Ovary (tissue), 7 donors: ENCODE measurements at regions not wholly inside any gene's neighbourhood (a gene's known extent, or its start where the extent isn't known, plus 50 kb on each side); places are given as distances from the start of the nearest gene placed in this dataset.

Source experiments
- DNase-seq, 5 donors: peaks; one replicate each; pipeline ENCODE4 v3.0.0-alpha.2; 2019 to 2020
- H3K27ac ChIP-seq, 2 donors: fragments of 200-600 bp; one replicate each; pipeline versions ENCODE4 v1.5.1 to v1.8.0; 2019 to 2022
- H3K27me3 ChIP-seq: fragments of 200-600 bp; one replicate; pipeline ENCODE4 v1.8.0; 2022
- H3K36me3 ChIP-seq: fragments of 200-600 bp; sonication (generic); one replicate; pipeline ENCODE4 v1.5.1; 2019
- H3K4me1 ChIP-seq: one replicate; pipeline ENCODE4 v1.8.1; 2013; ENCODE audit warnings: mild to moderate bottlenecking, moderate library complexity; ENCODE audit not compliant: insufficient read depth
- H3K4me3 ChIP-seq: fragments of 200-600 bp; sonication (generic); one replicate; pipeline ENCODE4 v1.5.1; 2017
- H3K9me3 ChIP-seq, 2 donors: fragments of 200-600 bp in 1 of 2; sonication (generic) in 1 of 2; one replicate each; pipeline versions ENCODE4 v1.5.1 to v1.8.1; 2013 to 2019; ENCODE audit warnings: mild to moderate bottlenecking in 1 of 2, moderate library complexity in 1 of 2
- CTCF ChIP-seq, 3 donors: fragments of 450-650 bp in 2 of 3; fragments of 200-600 bp in 1 of 3; IDR thresholded peaks; one replicate each; pipeline versions ENCODE4 v1.5.1 to v1.8.0; 2016 to 2022; ENCODE audit warnings: antibody characterized with exemption in 3 of 3, mild to moderate bottlenecking in 1 of 3
- EP300 ChIP-seq: sonication (generic); formaldehyde crosslinking; IDR thresholded peaks from one replicate; pipeline ENCODE4 v1.6.1; 2017; ENCODE audit warnings: antibody characterized with exemption
- POLR2A ChIP-seq: fragments of 450-650 bp; IDR thresholded peaks from one replicate; pipeline ENCODE4 v1.6.1; 2017; ENCODE audit warnings: antibody characterized with exemption, mild to moderate bottlenecking, moderate library complexity
- WGBS, 3 donors: extraction: QIAGEN DNeasy Blood & Tissue Kit in 1 of 3; methylation state at CpG; one replicate each; pipeline versions ENCODE4 v1.1.5 to v1.1.7; 2013 to 2017; 5-methylcytosine and 5-hydroxymethylcytosine counted together
- intact Hi-C, 4 donors: fragments of 100-400 bp; cut with DNase I; formaldehyde crosslinking; loops; one replicate each; pipeline versions ENCODE4 v1.11.0 to v1.15.1; 2022 to 2023
- donor health status: DM: no; HTN: no; CAD: no; lungs with moderate emphysema.
- donor health status: DM: no; HTN: no; CAD: no.
- donor health status: Bipolar disorder and iron deficiency.
- donor health status: DM: no; HTN: no; CAD: no.
- donor health status: DM: yes; HTN: yes; CAD: no.

- no peak overlapping the region for H3K4me3 ChIP-seq
- WGBS, 3 donors = 72 to 75% (median 74%) methylated on average over 2 of the region's 2 CpGs
- no peaks in the 10 kb centered on the region for H3K4me1 ChIP-seq
- no peak for TF ChIP-seq CTCF (IDR thresholded peaks at IDR 0.05)
- TF ChIP-seq EP300 = no peak
- no peak for TF ChIP-seq POLR2A
- H3K27ac ChIP-seq = no peak overlapping the region
- no peaks in the 10 kb centered on the region for H3K27me3 ChIP-seq
- intact Hi-C loops = no loop called here
- H3K9me3 ChIP-seq = no peaks in the 10 kb centered on the region
- no peaks in the 10 kb centered on the region for H3K36me3 ChIP-seq
- no peak for DNase-seq
These were observed 60.8 kb downstream of the GCNT4 start for GRCh38 chr5:74991522-74991921.

GRCh38 chr5:74990194-74990593, 62.2 kb downstream of the GCNT4 start:
- Histone ChIP-seq H3K4me3 (no peak overlapping the region), H3K36me3 (no peaks in the 10 kb centered on the region), H3K27ac (no peak overlapping the region), H3K9me3 (no peaks in the 10 kb centered on the region), H3K27me3 (no peaks in the 10 kb centered on the region), H3K4me1 (no peaks in the 10 kb centered on the region)
- DNase-seq = no peak
- TF ChIP-seq EP300 (no peak), POLR2A (no peak), CTCF (IDR thresholded peaks at IDR 0.05) (no peak)
- 87 to 93% (median 89%) methylated on average over 6 of the region's 6 CpGs for WGBS, 3 donors
- intact Hi-C loops = no loop called here

DNA sequence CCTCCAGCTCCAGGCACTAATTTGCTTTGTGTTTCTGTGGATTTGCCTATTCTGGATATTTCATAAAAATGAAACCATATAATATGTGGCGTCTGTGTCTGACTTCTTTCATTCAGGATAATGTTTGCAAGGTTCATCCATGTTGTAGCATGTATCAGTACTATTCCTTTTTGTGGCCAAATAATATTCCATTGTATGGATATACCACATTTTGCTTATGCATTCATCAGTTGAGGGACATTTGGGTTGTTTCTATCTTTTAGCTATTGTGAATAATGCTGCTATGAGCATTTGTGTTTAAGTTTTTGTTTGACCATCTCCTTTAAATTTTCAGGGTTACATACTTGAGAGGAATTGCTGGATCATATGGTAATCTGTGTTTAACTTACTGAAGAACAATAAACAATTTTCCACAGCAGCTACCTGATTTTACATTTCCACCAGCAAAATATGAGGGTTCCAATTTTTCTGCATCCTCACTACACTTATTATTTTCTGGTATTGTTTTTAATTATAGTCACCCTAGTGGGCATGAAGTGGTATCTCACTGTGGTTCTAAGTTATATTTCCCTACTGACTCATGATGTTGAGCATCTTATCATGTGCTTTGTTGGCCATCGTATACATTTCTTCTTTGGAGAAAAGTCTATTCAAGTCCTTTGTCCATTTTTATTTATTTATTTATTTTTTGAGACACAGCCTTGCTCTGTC, 63.9 kb downstream of the GCNT4 start:
- H3K36me3 ChIP-seq = no peaks in the 10 kb centered on the region
- TF ChIP-seq CTCF (IDR thresholded peaks at IDR 0.05) = no peak
- TF ChIP-seq POLR2A = no peak
- TF ChIP-seq EP300 = no peak
- H3K9me3 ChIP-seq = no peaks in the 10 kb centered on the region
- H3K27ac ChIP-seq = no peak overlapping the region
- H3K4me3 ChIP-seq = no peak overlapping the region
- intact Hi-C loops = no loop called here
- WGBS, 3 donors = 93 to 96% (median 95%) methylated on average over 2 of the region's 2 CpGs
- no peaks in the 10 kb centered on the region for H3K4me1 ChIP-seq
- no peaks in the 10 kb centered on the region for H3K27me3 ChIP-seq
- no peak for DNase-seq

GRCh38 chr5:74978345-74978744, 74.0 kb downstream of the GCNT4 start:
- no peak for TF ChIP-seq CTCF (IDR thresholded peaks at IDR 0.05)
- no peak for TF ChIP-seq EP300
- no peak for TF ChIP-seq POLR2A
- no peaks in the 10 kb centered on the region for H3K4me1 ChIP-seq
- intact Hi-C loops = no loop called here
- WGBS, 3 donors = 31 to 59% (median 46%) methylated on average over 1 of the region's 1 CpG
- H3K9me3 ChIP-seq = no peaks in the 10 kb centered on the region
- DNase-seq = no peak
- no peak overlapping the region for H3K27ac ChIP-seq
- H3K4me3 ChIP-seq = no peak overlapping the region
- no peaks in the 10 kb centered on the region for H3K27me3 ChIP-seq
- H3K36me3 ChIP-seq = no peaks in the 10 kb centered on the region
